HG03575 (cell line): ENCODE measurements at regions not wholly inside any gene's neighbourhood (a gene's known extent, or its start where the extent isn't known, plus 50 kb on each side); places are given as distances from the start of the nearest gene placed in this dataset.
"Not testable (repeated sequence)": the region's sequence is repeated elsewhere in the genome, so short reads cannot be mapped to it uniquely, and the experiment has no call there.

Experiments
- ATAC-seq: cut with Tn5 transposase; IDR thresholded peaks from one replicate; pipeline ENCODE4 v1.9.1; 2021; ENCODE audit not compliant: unreplicated experiment, insufficient number of reproducible peaks, low FRiP score; ENCODE audit errors: extremely low read depth

- no peak for ATAC-seq
These were observed 181.5 kb downstream of the CWF19L2 start for GRCh38 chr11:107276077-107276476.

- no peak for ATAC-seq
These were observed 182.0 kb downstream of the CWF19L2 start for GRCh38 chr11:107275632-107276031.

GRCh38 chr11:107274138-107274537, 183.5 kb downstream of the CWF19L2 start:
- ATAC-seq = no peak

- ATAC-seq = no peak
These were observed 185.1 kb downstream of the CWF19L2 start for GRCh38 chr11:107272561-107272960.

DNA sequence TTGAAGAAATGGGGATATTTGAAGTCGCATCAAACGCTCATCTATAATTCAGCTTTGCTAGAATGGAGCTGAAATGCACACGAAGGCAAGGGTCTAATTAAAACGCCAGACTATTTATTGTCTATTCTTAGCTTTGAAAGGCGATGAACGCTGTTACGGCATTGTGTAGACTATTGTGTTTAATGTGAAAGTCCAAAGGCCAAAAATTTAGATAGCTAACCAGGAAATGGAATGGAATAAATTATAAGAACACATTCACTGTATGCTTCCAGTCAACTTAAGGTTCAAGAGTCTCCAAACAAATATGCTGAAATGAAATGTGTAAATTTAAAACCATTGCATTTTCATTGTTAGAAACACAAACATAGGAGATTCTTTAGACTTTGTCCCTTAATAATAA, 186.2 kb downstream of the CWF19L2 start:
- no peak for ATAC-seq

DNA sequence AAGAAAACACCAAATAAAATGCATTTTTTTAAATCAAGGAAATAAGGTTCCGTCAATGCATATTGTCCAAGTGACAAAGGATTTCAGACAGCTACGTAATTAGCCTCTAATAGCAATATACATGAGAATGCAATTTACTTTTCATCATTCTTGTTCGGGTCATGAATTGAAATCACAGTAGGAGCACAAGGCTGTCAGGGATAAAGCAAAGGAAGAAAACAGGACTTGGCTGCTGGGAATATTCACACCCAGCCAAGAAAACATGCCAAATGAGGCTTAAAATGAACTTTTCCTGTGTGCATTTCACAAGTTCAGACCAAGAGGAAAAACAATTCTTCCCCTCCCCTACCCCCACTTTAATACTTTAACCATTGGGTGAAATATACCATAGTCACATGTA, 188.6 kb downstream of the CWF19L2 start:
- no peak for ATAC-seq

- ATAC-seq = no peak
These were observed 191.2 kb downstream of the CWF19L2 start for GRCh38 chr11:107266455-107266854.

GRCh38 chr11:107265591-107266121, 192.0 kb downstream of the CWF19L2 start:
- no peak for ATAC-seq

- ATAC-seq = no peak
These were observed 193.6 kb downstream of the CWF19L2 start for GRCh38 chr11:107263844-107264563.

DNA sequence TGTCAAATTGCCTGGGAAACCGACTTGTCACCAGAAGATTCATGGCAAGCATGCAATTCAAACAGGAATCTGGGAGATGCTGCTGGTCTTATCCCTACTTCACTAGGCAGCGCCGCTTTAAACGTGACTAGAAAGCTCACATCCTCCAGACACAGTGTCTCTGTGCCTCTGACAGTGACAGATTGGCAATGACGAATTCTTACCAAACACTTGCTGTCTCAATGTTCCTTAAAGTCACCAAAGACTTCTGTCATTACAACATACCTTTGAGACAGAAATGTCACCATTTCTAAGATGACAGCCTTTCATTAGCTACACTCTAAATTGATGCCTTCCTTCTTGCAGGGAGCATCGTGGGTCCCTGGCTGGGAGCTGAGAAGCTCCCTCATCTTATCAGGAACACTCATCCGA, 197.8 kb downstream of the CWF19L2 start:
- ATAC-seq = no peak

DNA sequence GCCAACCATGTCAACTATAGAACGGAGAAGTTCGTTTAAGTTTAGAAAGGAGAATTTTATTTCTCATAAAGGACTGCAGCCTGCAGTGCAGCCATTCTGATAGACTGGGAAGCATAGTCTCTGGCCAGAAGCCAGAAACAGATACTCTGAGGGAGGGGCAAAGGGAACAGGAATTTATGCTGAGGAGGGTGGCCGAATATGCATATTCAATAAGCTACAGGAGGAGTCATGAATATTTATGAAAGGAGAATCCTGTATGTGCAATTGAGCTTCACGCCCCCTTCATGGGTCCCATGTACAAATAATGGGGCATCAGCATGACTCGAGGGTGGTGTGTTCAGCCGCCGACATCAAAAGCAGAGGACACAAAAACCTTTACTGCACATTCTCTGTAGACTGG, 199.9 kb downstream of the CWF19L2 start:
- no peak for ATAC-seq

DNA sequence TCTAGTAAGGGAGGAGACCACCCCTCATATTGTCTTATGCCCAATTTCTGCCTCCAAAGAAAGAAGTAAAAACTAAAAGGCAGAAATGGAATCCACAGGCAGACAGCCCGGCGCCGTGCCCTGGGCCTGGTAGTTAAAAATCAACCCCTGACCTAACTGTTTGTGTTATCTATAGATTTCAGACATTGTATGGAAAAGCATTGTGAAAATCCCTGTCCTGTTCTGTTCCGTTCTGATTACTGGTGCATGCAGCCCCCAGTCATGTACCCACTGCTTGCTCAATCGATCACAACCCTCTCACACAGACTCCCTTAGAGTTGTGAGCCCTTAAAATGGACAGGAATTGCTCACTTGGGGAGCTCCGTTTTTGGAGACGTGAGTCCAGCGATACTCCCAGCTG, 204.0 kb downstream of the CWF19L2 start:
- not testable (repeated sequence) for ATAC-seq

- ATAC-seq = peak; percentile 73
These were observed 205.0 kb downstream of the CWF19L2 start for GRCh38 chr11:107252429-107253161.

DNA sequence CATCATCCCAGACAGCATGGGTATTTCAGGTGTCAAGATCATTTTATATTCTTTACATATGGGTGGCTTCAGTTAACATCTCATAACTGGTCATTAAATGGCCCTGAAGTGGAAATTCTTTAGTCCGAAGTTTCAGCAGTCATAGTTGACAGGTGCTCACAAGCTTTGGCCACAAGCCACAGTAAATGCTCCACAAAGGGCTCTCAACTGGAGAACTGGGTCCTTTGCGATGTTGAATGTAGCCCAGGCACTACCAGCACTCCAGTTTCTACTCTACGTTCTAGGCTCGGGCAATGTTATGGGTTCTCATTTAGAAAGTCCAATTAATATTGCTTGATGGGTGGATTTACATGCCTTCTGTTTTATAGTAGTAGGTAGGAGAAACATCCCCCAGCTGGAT, 206.3 kb downstream of the CWF19L2 start:
- no peak for ATAC-seq

DNA sequence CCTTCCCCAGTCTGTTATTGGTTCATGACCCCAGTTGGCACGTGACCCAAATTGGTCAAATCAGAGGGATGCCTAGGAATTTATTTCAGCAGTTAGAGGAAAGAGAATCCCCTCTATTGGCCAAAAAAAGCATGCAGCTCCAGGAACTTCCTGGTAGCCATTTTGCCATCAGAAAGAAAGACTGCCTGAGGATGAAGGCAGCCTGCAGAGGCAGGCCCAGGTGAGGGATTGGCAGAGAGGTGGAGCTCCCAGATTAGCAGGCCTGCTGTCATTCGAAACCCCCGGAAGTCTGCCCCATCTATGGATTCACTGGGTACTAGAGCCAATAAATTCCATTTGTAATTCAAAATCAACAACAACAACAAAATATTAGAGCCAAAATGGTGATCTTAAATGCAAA, 207.6 kb downstream of the CWF19L2 start:
- no peak for ATAC-seq

- no peak for ATAC-seq
These were observed 208.6 kb downstream of the CWF19L2 start for GRCh38 chr11:107249054-107249453.

GRCh38 chr11:107247167-107247861, 210.3 kb downstream of the CWF19L2 start:
- ATAC-seq = no peak

DNA sequence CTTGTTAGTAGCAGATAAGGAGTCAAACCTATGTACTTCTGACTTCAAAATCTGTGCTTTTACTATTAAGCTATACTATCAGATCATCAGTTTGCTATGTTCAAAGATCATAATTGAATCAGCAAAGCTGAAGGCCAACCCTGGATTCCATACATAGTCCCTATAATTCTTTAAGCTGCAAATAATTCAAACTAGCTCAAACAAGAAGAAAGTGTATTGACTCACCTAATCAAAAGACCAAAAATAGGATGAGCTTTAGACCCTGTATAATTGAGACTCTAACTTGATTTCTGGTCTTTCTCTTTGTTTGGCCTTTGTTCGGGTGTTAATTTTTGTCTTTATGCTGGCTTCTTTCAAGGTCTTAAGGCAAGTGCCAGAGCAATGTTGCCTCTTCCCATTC, 213.7 kb downstream of the CWF19L2 start:
- no peak for ATAC-seq

DNA sequence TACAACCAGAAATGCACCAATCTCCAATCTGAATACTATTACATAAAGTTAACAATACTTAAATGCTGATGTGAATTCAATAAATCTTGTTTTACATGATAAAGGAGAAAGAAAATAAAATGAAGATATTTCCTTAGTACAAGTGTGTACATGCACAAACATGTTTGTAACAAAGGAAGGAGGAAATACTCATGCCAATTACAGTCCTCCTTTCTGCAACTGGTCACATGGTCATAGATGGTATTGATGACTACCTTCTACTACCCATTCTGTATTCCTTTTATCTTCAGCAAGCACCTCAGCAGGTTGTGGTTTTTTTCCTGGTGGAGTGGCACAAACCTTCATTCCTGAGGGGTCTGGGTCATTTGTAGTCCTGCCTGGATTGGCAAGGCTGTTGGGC, 214.2 kb upstream of the GUCY1A2 start:
- ATAC-seq = no peak

- ATAC-seq = no peak
These were observed 206.6 kb upstream of the GUCY1A2 start for GRCh38 chr11:107224836-107225235.
